ENCODE measurements at regions not wholly inside any gene's neighbourhood (a gene's known extent, or its start where the extent isn't known, plus 50 kb on each side); places are given as distances from the start of the nearest gene placed in this dataset.
"Not testable (repeated sequence)": the region's sequence is repeated elsewhere in the genome, so short reads cannot be mapped to it uniquely, and the experiment has no call there.

DNA sequence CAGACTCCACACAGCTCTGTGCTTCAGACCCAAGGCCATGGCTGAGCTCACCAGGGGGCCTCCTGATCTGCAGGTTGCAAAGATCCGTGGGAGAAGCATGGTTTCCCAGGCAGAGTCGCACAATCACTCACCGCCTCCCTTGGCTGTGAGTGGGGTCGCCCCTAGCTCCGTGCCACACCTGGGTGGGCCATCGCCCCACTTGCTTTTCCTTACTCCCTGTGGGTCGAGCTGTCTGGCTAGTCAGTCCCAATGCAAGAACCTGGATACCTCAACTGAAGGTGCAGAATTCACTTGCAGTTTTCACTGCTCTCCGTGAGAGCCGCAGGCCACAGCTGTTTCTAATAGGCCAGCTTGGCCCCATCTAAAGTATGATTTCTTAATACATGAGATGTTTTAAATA is 319.6 kb downstream of the CACNA1B start:
- H3K4me2 ChIP-seq (ENCODE audit: insufficient read depth in 1 of 2, low read depth in 2 of 2, low read length in 2 of 2); H3K27ac ChIP-seq (ENCODE audit: low read depth, low read length); POLR2A ChIA-PET (ENCODE audit: partially characterized antibody); H3K27me3 ChIP-seq (replicated peaks in 1 of 4; ENCODE audit: control insufficient read depth in 3 of 4, extremely low read depth in 1 of 4, insufficient read depth in 3 of 4, low read length in 3 of 4); H2AK5ac ChIP-seq (ENCODE audit: low read depth, low read length); H3K18ac ChIP-seq (ENCODE audit: extremely low read depth, low read length); H3K36me3 ChIP-seq (ENCODE audit: control insufficient read depth in 2 of 4, insufficient read depth in 4 of 4, low read length in 3 of 4); H3K4me1 ChIP-seq (replicated peaks in 1 of 4; ENCODE audit: control insufficient read depth in 3 of 4, insufficient read depth in 4 of 4, low read length in 3 of 4); H4K91ac ChIP-seq (replicated peaks; ENCODE audit: insufficient read length, low read length); H2BK12ac ChIP-seq (ENCODE audit: low read depth, low read length); H3K79me1 ChIP-seq (ENCODE audit: low read depth, low read length); H4K20me1 ChIP-seq (replicated peaks in 1 of 2; ENCODE audit: control insufficient read depth in 1 of 2, insufficient read depth in 2 of 2, low read length in 2 of 2); H3K56ac ChIP-seq (replicated peaks; ENCODE audit: insufficient read length, low read depth, low read length); FAIRE-seq; H3K4ac ChIP-seq (replicated peaks; ENCODE audit: insufficient read length, low read depth, low read length); H2BK15ac ChIP-seq (ENCODE audit: low read length); DNase-seq (ENCODE audit: low read depth in 1 of 2, low spot score in 2 of 2); H3K79me2 ChIP-seq (ENCODE audit: control insufficient read depth in 1 of 2, insufficient read depth in 2 of 2, low read length in 2 of 2); H4K5ac ChIP-seq (ENCODE audit: insufficient read length, low read depth, low read length); H2AFZ ChIP-seq (ENCODE audit: low read length); H3K23me2 ChIP-seq (ENCODE audit: low read depth, low read length); H4K8ac ChIP-seq (ENCODE audit: extremely low read depth, insufficient read depth, low read length); H2BK20ac ChIP-seq (ENCODE audit: low read length); H2BK5ac ChIP-seq (ENCODE audit: low read depth, low read length); H3K9ac ChIP-seq (replicated peaks in 1 of 4; ENCODE audit: extremely low read depth in 1 of 4, low read depth in 3 of 4, low read length in 3 of 4); CTCF ChIA-PET (ENCODE audit: partially characterized antibody); H3K23ac ChIP-seq (ENCODE audit: insufficient read length); H3K14ac ChIP-seq (ENCODE audit: insufficient read length); H3K4me3 ChIP-seq (ENCODE audit: extremely low read depth in 1 of 4, insufficient read depth in 2 of 4, low read depth in 3 of 4, low read length in 4 of 4); H2BK120ac ChIP-seq (replicated peaks; ENCODE audit: low read depth, low read length): not testable (repeated sequence)
- H3K9me3 ChIP-seq (ENCODE audit: insufficient read depth in 2 of 2, low read depth in 1 of 2, low read length in 1 of 2) = peaks cover 2 to 24% of the 10 kb centered on the region in 2 experiments; a peak in 2 of 4 replicates
- WGBS, 2 experiments (ENCODE audit: extremely low coverage in 1 of 2, insufficient coverage in 1 of 2, insufficient read length in 1 of 2, insufficient replicate concordance in 2 of 2, low coverage in 1 of 2, low lambda C conversion rate in 2 of 2, missing lambda C conversion rate in 1 of 2) = 85% methylated on average over 9 of the region's 9 CpGs; no CpG with 5 or more reads in 1 of the 2 experiments

DNA sequence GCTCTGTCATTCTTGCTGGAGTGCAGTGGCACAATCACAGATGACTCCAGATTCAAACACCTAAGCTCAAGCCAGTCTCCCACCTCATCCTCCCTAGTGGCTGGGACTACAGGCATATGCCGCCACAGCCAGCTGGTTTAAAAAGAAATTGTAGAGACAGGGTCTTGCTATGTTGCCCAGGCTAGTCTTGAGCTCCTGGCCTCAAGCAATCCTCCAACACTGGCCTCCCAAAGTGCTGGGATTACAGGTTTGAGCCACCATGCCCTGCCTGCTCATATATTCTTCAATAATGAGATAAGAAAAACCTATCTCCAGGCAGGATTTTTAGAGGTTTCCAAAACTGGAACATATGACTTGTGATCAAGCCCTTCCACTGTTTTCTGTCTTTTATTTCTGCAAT is 321.4 kb downstream of the CACNA1B start:
- WGBS, 2 experiments (ENCODE audit: extremely low coverage in 1 of 2, insufficient coverage in 1 of 2, insufficient read length in 1 of 2, insufficient replicate concordance in 2 of 2, low coverage in 1 of 2, low lambda C conversion rate in 2 of 2, missing lambda C conversion rate in 1 of 2) = 81% methylated on average over 1 of the region's 1 CpG; no CpG with 5 or more reads in 1 of the 2 experiments
- H4K20me1 ChIP-seq (replicated peaks in 1 of 2; ENCODE audit: control insufficient read depth in 1 of 2, insufficient read depth in 2 of 2, low read length in 2 of 2); H3K23ac ChIP-seq (ENCODE audit: insufficient read length); H3K4ac ChIP-seq (replicated peaks; ENCODE audit: insufficient read length, low read depth, low read length); H2BK15ac ChIP-seq (ENCODE audit: low read length); H2AK5ac ChIP-seq (ENCODE audit: low read depth, low read length); FAIRE-seq; H3K36me3 ChIP-seq (ENCODE audit: control insufficient read depth in 2 of 4, insufficient read depth in 4 of 4, low read length in 3 of 4); H3K23me2 ChIP-seq (ENCODE audit: low read depth, low read length); H3K27ac ChIP-seq (ENCODE audit: low read depth, low read length); H3K4me3 ChIP-seq (ENCODE audit: extremely low read depth in 1 of 4, insufficient read depth in 2 of 4, low read depth in 3 of 4, low read length in 4 of 4); H3K56ac ChIP-seq (replicated peaks; ENCODE audit: insufficient read length, low read depth, low read length); H3K27me3 ChIP-seq (replicated peaks in 1 of 4; ENCODE audit: control insufficient read depth in 3 of 4, extremely low read depth in 1 of 4, insufficient read depth in 3 of 4, low read length in 3 of 4); H3K9ac ChIP-seq (replicated peaks in 1 of 4; ENCODE audit: extremely low read depth in 1 of 4, low read depth in 3 of 4, low read length in 3 of 4); H4K5ac ChIP-seq (ENCODE audit: insufficient read length, low read depth, low read length); POLR2A ChIA-PET (ENCODE audit: partially characterized antibody); H3K4me1 ChIP-seq (replicated peaks in 1 of 4; ENCODE audit: control insufficient read depth in 3 of 4, insufficient read depth in 4 of 4, low read length in 3 of 4); H2BK20ac ChIP-seq (ENCODE audit: low read length); H3K18ac ChIP-seq (ENCODE audit: extremely low read depth, low read length); H3K14ac ChIP-seq (ENCODE audit: insufficient read length); H2BK12ac ChIP-seq (ENCODE audit: low read depth, low read length); H2BK120ac ChIP-seq (replicated peaks; ENCODE audit: low read depth, low read length); H3K4me2 ChIP-seq (ENCODE audit: insufficient read depth in 1 of 2, low read depth in 2 of 2, low read length in 2 of 2); H3K79me2 ChIP-seq (ENCODE audit: control insufficient read depth in 1 of 2, insufficient read depth in 2 of 2, low read length in 2 of 2); H4K91ac ChIP-seq (replicated peaks; ENCODE audit: insufficient read length, low read length); CTCF ChIA-PET (ENCODE audit: partially characterized antibody); H4K8ac ChIP-seq (ENCODE audit: extremely low read depth, insufficient read depth, low read length); H3K79me1 ChIP-seq (ENCODE audit: low read depth, low read length); DNase-seq (ENCODE audit: low read depth in 1 of 2, low spot score in 2 of 2); H2AFZ ChIP-seq (ENCODE audit: low read length); H2BK5ac ChIP-seq (ENCODE audit: low read depth, low read length): not testable (repeated sequence)
- peaks cover 2 to 26% of the 10 kb centered on the region in 2 experiments; a peak in 2 of 4 replicates for H3K9me3 ChIP-seq (ENCODE audit: insufficient read depth in 2 of 2, low read depth in 1 of 2, low read length in 1 of 2)
